HepG2 (cell line): ENCODE measurements at regions not wholly inside any gene's neighbourhood (a gene's known extent, or its start where the extent isn't known, plus 50 kb on each side); places are given as distances from the start of the nearest gene placed in this dataset.

Experiments
- ARHGAP35 ChIP-seq: sonication (generic); formaldehyde crosslinking; IDR thresholded peaks from 2 replicates; pipeline ENCODE4 v1.9.0; 2022; ENCODE audit warnings: mild to moderate bottlenecking, inconsistent platforms, moderate library complexity, missing genetic modification reagents, borderline replicate concordance
- BRF2 ChIP-seq: sonication (generic); formaldehyde crosslinking; IDR thresholded peaks from 2 replicates; pipeline ENCODE4 v1.8.1; 2022; ENCODE audit warnings: mild to moderate bottlenecking, missing genetic modification reagents
- CBX2 ChIP-seq, 2 experiments: fragments of 200-600 bp in 1 of 2; sonication (generic); formaldehyde crosslinking in 1 of 2; IDR thresholded peaks; 2 replicates each; pipeline versions ENCODE4 v1.7.0 to v1.8.1; 2018 to 2022; ENCODE audit warnings: low read depth in 2 of 2, low read length in 1 of 2, mild to moderate bottlenecking in 1 of 2, missing genetic modification reagents in 1 of 2
- CREB3 ChIP-seq: sonication (generic); formaldehyde crosslinking; IDR thresholded peaks from 2 replicates; pipeline ENCODE4 v1.5.0; 2020; ENCODE audit warnings: missing genetic modification reagents
- CSRNP2 ChIP-seq: sonication (generic); formaldehyde crosslinking; conservative IDR thresholded peaks from 2 replicates; pipeline ENCODE4 v1.8.0; 2022; ENCODE audit warnings: low read depth, missing genetic modification reagents
- EHMT2 ChIP-seq: fragments of 200-600 bp; sonication (generic); IDR thresholded peaks from 2 replicates; pipeline ENCODE4 v1.7.0; 2017; ENCODE audit warnings: antibody characterized with exemption, low read depth, low read length, borderline replicate concordance
- FOXJ3 ChIP-seq: sonication (generic); formaldehyde crosslinking; IDR thresholded peaks from 2 replicates; pipeline ENCODE4 v1.4.0; 2020; ENCODE audit warnings: missing genetic modification reagents, mild to moderate bottlenecking, borderline replicate concordance
- FOXP1 ChIP-seq, 2 experiments: fragments of 450-650 bp in 1 of 2; IDR thresholded peaks; 2 replicates each; pipeline ENCODE4 v1.6.1; 2017 to 2018; ENCODE audit warnings: antibody characterized with exemption in 1 of 2
- HOXD1 ChIP-seq: sonication (generic); formaldehyde crosslinking; IDR thresholded peaks from 2 replicates; pipeline ENCODE4 v1.5.0; 2020; ENCODE audit warnings: missing genetic modification reagents
- KAT8 ChIP-seq: IDR thresholded peaks from 2 replicates; pipeline ENCODE4 v1.6.1; 2016; ENCODE audit warnings: missing genetic modification reagents, missing compliant biosample characterization
- MXI1 ChIP-seq: IDR thresholded peaks from 3 replicates; pipeline ENCODE4 v1.6.1; 2012; ENCODE audit warnings: low read depth, low read length, inconsistent platforms, borderline replicate concordance
- NR2F2 ChIP-seq: IDR thresholded peaks from 2 replicates; pipeline ENCODE4 v1.6.1; 2012; ENCODE audit warnings: low read depth, inconsistent platforms, borderline replicate concordance
- PAF1 ChIP-seq: IDR thresholded peaks from 2 replicates; pipeline ENCODE4 v1.6.1; 2016; ENCODE audit warnings: missing genetic modification reagents, missing compliant biosample characterization
- PBX2 ChIP-seq: IDR thresholded peaks from 2 replicates; pipeline ENCODE4 v1.6.1; 2016; ENCODE audit warnings: control low read depth
- SIX4 ChIP-seq: sonication (generic); formaldehyde crosslinking; IDR thresholded peaks from 2 replicates; pipeline ENCODE4 v1.4.0; 2020; ENCODE audit warnings: missing genetic modification reagents
- SMAD3 ChIP-seq: sonication (generic); formaldehyde crosslinking; IDR thresholded peaks from 2 replicates; pipeline ENCODE4 v1.4.0; 2020; ENCODE audit warnings: missing genetic modification reagents
- SOX13 ChIP-seq, 3 experiments: fragments of 450-650 bp in 1 of 3; sonication (generic) in 1 of 3; formaldehyde crosslinking in 1 of 3; IDR thresholded peaks in 2 of 3; conservative IDR thresholded peaks in 1 of 3; 2 replicates each; pipeline versions ENCODE4 v1.5.0 to v1.6.1; 2016 to 2020; ENCODE audit warnings: antibody characterized with exemption in 1 of 3, mild to moderate bottlenecking in 1 of 3, missing compliant biosample characterization in 1 of 3, missing genetic modification reagents in 1 of 3, moderate library complexity in 1 of 3
- THRA ChIP-seq: sonication (generic); formaldehyde crosslinking; IDR thresholded peaks from 2 replicates; pipeline ENCODE4 v1.4.0; 2020; ENCODE audit warnings: missing genetic modification reagents, borderline replicate concordance
- TP53 ChIP-seq: sonication (generic); formaldehyde crosslinking; conservative IDR thresholded peaks from 2 replicates; pipeline ENCODE4 v1.4.0; 2020; ENCODE audit warnings: missing genetic modification reagents
- TRIM22 ChIP-seq: fragments of 450-650 bp; IDR thresholded peaks from 2 replicates; pipeline ENCODE4 v1.6.1; 2017
- ZFP1 ChIP-seq: IDR thresholded peaks from 2 replicates; pipeline ENCODE4 v1.6.1; 2016
- ZMYM4 ChIP-seq: sonication (generic); formaldehyde crosslinking; IDR thresholded peaks from 2 replicates; pipeline ENCODE4 v1.8.1; 2023; ENCODE audit warnings: mild to moderate bottlenecking, missing genetic modification reagents
- ZNF260 ChIP-seq: sonication (generic); formaldehyde crosslinking; IDR thresholded peaks from 2 replicates; pipeline ENCODE4 v1.4.0; 2020; ENCODE audit warnings: missing genetic modification reagents, low read depth, mild to moderate bottlenecking, borderline replicate concordance
- ZNF772 ChIP-seq: sonication (generic); formaldehyde crosslinking; IDR thresholded peaks from 2 replicates; pipeline ENCODE4 v1.5.0; 2020; ENCODE audit warnings: mild to moderate bottlenecking, missing genetic modification reagents

- TF ChIP-seq CSRNP2 (CRISPR knock-in tag) = no peak
- no peak for TF ChIP-seq ZFP1 (CRISPR knock-in tag)
- no peak for TF ChIP-seq FOXP1 (IDR thresholded peaks at IDR 0.05)
- peak; percentile 20; the same call in 1 of the 2 replicates for TF ChIP-seq FOXP1 (CRISPR knock-in tag; IDR thresholded peaks at IDR 0.05)
- no peak for TF ChIP-seq BRF2 (CRISPR knock-in tag)
- TF ChIP-seq PBX2 = no peak
- peak; percentile 61 for TF ChIP-seq ZMYM4 (CRISPR knock-in tag)
- no peak for TF ChIP-seq PAF1 (CRISPR knock-in tag)
- TF ChIP-seq CBX2 (IDR thresholded peaks at IDR 0.05; ENCODE audit: low read depth, low read length) = no peak
- TF ChIP-seq CBX2 (CRISPR knock-in tag; IDR thresholded peaks at IDR 0.05; ENCODE audit: low read depth) = no peak
- no peak for TF ChIP-seq ARHGAP35 (CRISPR knock-in tag)
- no peak for TF ChIP-seq SIX4
- no peak for TF ChIP-seq HOXD1 (CRISPR knock-in tag)
- TF ChIP-seq THRA = no peak
- no peak for TF ChIP-seq TRIM22
- 0 out of 2 replicates have a peak, but pooled peaks have one; percentile 29 for TF ChIP-seq ZNF772 (CRISPR knock-in tag)
- TF ChIP-seq SOX13 (IDR thresholded peaks at IDR 0.05) = no peak
- peak in 1 of 2 experiments; percentile 44; a peak in 2 of 4 replicates for TF ChIP-seq SOX13 (CRISPR knock-in tag; conservative IDR thresholded peaks at IDR 0.05 in 1 of 2, IDR thresholded peaks at IDR 0.05 in 1 of 2)
- TF ChIP-seq FOXJ3 = peak; percentile 19; the same call in 1 of the 2 replicates
- TF ChIP-seq CREB3 (CRISPR knock-in tag) = no peak
- no peak for TF ChIP-seq MXI1
- no peak for TF ChIP-seq EHMT2
- no peak for TF ChIP-seq TP53
- peak; percentile 41; the same call in 1 of the 2 replicates for TF ChIP-seq NR2F2
- no peak for TF ChIP-seq ZNF260 (CRISPR knock-in tag)
- no peak for TF ChIP-seq SMAD3
- no peak for TF ChIP-seq KAT8 (CRISPR knock-in tag)
These were observed 77.9 kb upstream of the DYNLRB2 start (continued) for GRCh38 chr16:80462917-80463316.
